Brain microvascular endothelial cell (primary cell): ENCODE measurements at regions not wholly inside any gene's neighbourhood (a gene's known extent, or its start where the extent isn't known, plus 50 kb on each side); places are given as distances from the start of the nearest gene placed in this dataset.
"Not testable (repeated sequence)": the region's sequence is repeated elsewhere in the genome, so short reads cannot be mapped to it uniquely, and the experiment has no call there.

ENCODE experiments used
- DNase-seq: peaks from one replicate; pipeline ENCODE4 v3.0.0-alpha.2; 2020
- H3K27ac ChIP-seq: fragments of 250-450 bp; sonication (Bioruptor Pico); 2 replicates; pipeline ENCODE4 v1.5.1; 2020; ENCODE audit warnings: mild to moderate bottlenecking, moderate library complexity
- H3K27me3 ChIP-seq: fragments of 250-450 bp; sonication (Bioruptor Pico); replicated peaks from 2 replicates; pipeline ENCODE4 v1.5.1; 2020; ENCODE audit warnings: mild to moderate bottlenecking
- H3K36me3 ChIP-seq: fragments of 250-450 bp; sonication (Bioruptor Pico); replicated peaks from 2 replicates; pipeline ENCODE4 v1.5.1; 2020; ENCODE audit warnings: mild to moderate bottlenecking
- H3K4me3 ChIP-seq: 2 replicates; pipeline ENCODE4 v1.5.1; 2011; ENCODE audit warnings: low read depth, mild to moderate bottlenecking, control low read depth, low read length, moderate library complexity
- in situ Hi-C: cut with HindIII; loops from 2 replicates; pipeline ENCODE4 v1.10.0; 2017; ENCODE audit warnings: low sequenced_read_pairs, low pct_ligation_motif_present
- TF ChIP-seq, protein P1 (sequence below): IDR thresholded peaks from 2 replicates; pipeline ENCODE4 v1.5.1; 2011; ENCODE audit warnings: low read depth, mild to moderate bottlenecking, moderate library complexity, low read length, control low read depth, inconsistent platforms; ENCODE audit errors: missing control alignments

DNA sequence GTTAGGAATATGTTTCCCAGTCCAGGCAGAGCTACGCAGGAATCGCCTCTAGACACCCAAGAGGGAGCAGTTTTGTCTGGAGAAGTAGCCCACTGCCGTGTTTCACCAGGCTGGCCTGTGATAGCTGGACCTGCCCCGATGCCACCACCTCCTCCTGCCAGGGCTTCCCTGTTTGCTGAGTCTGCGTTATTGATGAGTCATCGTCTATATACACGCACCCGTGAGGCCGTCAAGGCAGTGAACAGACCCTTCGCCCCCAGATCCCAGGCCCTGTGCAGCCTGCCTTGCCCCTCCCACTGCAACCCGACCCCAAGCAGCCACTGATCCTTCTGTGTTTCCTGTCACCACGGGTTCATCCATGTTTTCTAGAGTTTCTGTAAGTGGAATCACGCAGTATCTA, 141.9 kb downstream of the IGLL1 start:
- Histone ChIP-seq H3K4me3 (no peak overlapping the region), H3K27ac (no peak overlapping the region), H3K27me3 (no peaks in the 10 kb centered on the region), H3K36me3 (no peaks in the 10 kb centered on the region)
- DNase-seq, result no peak
- in situ Hi-C loops, result no loop called here
- TF ChIP-seq, protein P1, sequence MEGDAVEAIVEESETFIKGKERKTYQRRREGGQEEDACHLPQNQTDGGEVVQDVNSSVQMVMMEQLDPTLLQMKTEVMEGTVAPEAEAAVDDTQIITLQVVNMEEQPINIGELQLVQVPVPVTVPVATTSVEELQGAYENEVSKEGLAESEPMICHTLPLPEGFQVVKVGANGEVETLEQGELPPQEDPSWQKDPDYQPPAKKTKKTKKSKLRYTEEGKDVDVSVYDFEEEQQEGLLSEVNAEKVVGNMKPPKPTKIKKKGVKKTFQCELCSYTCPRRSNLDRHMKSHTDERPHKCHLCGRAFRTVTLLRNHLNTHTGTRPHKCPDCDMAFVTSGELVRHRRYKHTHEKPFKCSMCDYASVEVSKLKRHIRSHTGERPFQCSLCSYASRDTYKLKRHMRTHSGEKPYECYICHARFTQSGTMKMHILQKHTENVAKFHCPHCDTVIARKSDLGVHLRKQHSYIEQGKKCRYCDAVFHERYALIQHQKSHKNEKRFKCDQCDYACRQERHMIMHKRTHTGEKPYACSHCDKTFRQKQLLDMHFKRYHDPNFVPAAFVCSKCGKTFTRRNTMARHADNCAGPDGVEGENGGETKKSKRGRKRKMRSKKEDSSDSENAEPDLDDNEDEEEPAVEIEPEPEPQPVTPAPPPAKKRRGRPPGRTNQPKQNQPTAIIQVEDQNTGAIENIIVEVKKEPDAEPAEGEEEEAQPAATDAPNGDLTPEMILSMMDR, result no peak

DNA sequence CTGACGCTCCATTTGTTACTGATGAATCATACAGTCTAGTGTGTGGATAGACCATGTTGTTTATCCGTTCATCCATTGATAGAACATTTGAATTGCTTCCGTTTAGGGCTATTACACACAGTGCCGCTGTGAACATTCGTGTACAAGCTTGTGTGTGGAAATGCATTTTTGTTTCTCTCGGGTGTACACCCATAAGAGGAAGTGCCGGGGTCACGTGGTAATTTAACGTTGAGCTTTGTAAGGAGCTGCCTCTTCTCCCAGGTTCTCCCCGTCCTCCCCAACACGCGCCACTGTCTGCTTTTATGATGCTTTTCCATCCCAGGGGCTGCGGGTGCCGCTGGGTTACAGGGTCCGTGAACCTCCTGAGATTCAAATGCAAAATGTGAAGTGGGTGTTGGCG, 142.3 kb downstream of the IGLL1 start:
- H3K27me3 ChIP-seq, result no peaks in the 10 kb centered on the region
- H3K4me3 ChIP-seq, result no peak overlapping the region
- no peaks in the 10 kb centered on the region for H3K36me3 ChIP-seq
- no peak for DNase-seq
- no peak overlapping the region for H3K27ac ChIP-seq
- in situ Hi-C loops, result no loop called here
- TF ChIP-seq, protein P1, result no peak

DNA sequence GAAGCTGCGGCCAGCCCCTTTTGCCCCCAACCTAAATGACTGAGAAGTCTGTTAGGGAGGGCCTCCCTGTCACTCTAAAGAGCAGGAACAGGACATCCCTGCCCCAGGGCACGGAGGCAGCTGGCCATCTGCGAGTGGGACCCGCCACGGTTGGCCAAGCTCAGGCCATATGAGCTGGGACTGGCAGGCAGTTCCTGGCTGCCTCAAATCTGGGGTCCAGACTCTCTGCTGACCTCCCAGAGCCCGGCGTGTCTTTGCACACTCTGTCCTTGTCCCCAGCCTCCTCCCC, 143.0 kb downstream of the IGLL1 start:
- H3K27ac ChIP-seq, H3K36me3 ChIP-seq, DNase-seq, H3K4me3 ChIP-seq, H3K27me3 ChIP-seq, in situ Hi-C loops: not testable (repeated sequence)

DNA sequence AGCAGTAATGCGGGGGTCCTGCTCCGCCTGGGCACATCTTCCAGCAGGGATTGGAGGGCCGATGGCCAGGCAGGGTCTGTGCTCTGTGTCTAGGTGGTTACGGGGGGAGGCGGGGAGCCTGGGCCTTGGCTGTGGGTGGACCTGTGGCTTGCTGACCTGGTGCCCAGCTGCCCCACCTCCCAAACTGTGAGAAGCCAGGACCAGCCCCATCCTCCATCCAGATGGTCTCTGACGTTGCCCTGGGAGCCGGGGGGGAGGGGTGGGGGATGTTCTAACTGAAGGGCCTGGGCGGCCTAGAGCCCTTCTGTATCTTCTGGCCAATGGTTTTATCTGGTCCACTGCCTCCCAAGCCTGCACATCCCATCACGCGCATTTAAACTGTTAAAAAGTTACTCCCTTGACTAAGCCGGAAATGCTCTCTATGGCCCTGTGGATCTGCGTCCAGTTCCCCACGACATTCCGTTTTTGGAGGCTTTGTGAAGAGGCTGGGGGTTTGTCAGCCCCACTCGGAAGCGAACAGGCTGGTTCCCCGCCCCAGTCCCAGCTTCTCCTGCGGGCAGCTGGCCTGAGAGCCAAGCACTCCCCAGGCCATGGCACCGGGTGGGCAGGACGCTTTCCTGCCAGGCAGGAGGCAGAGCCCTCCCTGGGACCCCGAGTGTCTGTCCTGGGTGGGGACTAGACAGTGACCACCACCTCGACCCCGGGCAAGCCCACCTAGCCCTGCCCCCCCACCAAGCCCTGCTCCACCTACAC, 143.6 kb downstream of the IGLL1 start:
- H3K27me3 ChIP-seq, DNase-seq, H3K36me3 ChIP-seq, H3K27ac ChIP-seq, H3K4me3 ChIP-seq, in situ Hi-C loops: not testable (repeated sequence)

DNA sequence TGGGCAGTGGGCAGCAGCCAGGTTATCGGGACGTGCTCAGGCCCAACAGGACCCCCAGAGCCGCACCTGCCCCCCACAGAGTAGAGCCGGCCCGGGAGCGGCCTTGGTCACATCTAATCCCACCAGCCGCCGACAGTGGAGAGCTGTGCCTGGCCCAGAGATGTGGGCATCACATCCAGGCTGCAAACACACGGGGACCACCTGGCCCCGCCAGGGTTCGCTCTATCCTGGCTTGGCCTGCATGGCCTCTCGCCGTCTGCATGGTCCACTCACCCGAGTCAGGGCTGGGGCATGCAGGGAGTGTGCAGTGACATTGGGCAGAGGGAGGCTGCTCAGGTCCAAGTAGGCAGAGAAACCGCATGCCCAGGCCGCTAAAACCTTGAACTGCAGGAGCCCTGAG, 144.9 kb downstream of the IGLL1 start:
- DNase-seq, H3K36me3 ChIP-seq, H3K27ac ChIP-seq, H3K4me3 ChIP-seq, H3K27me3 ChIP-seq, in situ Hi-C loops: not testable (repeated sequence)

DNA sequence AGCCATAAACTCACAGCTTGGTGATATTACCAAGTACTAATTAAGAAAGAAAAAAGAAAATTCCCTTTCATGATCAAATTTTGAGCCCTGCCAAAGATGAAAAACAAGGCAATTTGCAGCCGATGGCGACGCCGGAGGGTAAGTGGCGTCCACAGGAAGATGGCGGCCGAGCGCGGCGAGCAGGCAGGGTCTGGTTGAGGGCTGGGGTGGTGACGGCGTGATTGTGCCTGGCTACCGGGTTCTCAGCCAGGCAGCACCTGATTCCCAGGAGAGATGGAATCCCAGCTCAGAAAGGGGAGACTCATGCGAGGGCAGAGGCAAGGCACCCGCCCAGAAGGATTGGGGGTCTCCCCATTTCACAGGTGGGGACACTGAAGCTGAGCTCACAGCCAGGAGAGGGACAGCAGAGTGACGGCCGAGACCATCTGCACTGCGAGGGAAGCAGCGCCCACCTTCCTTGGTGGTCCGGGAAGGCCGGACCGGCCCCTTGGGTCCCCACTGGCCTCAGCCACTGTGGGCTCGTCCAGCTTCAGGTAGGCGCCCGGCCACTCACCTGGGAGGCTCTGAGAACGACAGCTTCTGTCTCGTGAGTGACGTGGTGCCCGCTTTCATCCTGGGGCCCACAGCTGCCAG, 145.8 kb downstream of the IGLL1 start:
- H3K27ac ChIP-seq, H3K36me3 ChIP-seq, in situ Hi-C loops, DNase-seq, H3K27me3 ChIP-seq, H3K4me3 ChIP-seq: not testable (repeated sequence)

DNA sequence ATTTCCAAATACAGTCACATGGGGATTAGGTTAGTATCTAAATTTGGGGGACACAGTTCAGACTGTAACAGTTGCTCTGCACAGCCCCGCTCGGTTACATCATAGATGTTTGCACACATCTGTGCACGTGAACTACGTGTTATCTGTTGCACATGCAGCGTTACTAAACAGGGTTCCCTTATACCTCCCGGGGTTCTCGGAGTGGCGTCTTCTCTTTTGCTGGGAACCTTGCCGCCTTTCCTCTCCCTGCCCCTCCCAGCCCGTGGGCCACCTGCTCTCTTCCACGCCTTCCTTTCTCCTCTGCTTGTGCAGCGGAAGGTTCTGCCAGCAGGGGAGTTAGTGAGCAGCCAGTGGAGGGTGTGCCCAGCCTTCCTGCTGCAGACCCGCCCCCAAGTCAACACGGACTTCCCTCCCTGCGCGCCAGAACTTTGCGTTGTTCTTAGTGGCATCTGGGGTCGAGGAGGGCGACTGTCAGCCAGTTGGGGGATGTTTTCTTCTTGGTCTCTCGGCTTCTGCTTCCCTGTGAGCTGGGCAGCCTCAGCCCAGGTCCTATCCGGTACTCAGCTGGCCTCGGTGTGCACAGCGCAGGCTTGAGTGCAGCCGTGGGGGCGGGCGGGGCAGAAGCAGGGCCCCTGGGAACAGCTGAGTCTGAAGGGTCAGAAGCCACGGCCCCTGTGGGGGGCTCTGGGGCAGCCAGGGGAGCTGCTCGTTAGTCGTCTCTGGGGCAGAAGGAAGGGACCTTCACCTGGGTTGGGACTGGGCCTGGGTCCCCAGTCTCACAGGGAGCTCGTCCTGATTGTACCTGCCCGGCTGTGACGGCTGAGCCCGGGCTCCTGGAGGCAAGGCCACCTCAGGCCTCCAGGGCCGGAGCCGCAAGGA, 146.7 kb downstream of the IGLL1 start:
- DNase-seq, H3K4me3 ChIP-seq, in situ Hi-C loops, H3K27ac ChIP-seq, H3K36me3 ChIP-seq, H3K27me3 ChIP-seq: not testable (repeated sequence)
- TF ChIP-seq, protein P1, result peak; percentile 56

DNA sequence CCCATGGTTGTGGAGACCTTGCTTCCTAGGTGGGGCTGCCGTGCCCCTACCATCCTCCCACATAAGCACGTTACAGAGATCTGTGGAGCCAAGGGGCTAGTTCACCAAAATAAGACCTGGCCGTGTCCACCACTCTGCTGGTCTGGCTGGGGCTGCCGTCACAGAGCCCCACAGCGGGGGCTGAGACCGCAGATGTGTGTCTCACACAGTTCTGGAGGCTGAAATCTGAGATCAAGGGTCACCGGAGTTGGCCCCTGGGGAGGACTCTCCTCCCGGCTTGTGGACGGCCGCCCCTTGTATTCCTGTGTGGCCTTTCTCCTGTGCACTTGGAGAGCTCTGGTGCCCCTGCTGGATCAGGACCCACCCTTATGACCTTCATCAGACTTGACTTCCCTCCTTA, 147.4 kb downstream of the IGLL1 start:
- H3K36me3 ChIP-seq, H3K27ac ChIP-seq, H3K27me3 ChIP-seq, in situ Hi-C loops, DNase-seq, H3K4me3 ChIP-seq: not testable (repeated sequence)
